IMR-90 (cell line): ENCODE measurements at regions not wholly inside any gene's neighbourhood (a gene's known extent, or its start where the extent isn't known, plus 50 kb on each side); places are given as distances from the start of the nearest gene placed in this dataset.

Experiments used
- ATAC-seq: fragments of 200-7000 bp; cut with Tn5 transposase; 2 replicates; pipeline ENCODE4 v1.9.1; 2020; ENCODE audit warnings: low read depth, mild to moderate bottlenecking, moderate library complexity
- BruUV-seq: library from RNA; stranded (reverse); fragments of 400-500 nt; replicated peaks from 2 replicates; lab custom pipeline; 2021; lab: Mats Ljungman, UMichigan
- CTCF ChIA-PET: fragments of 300-600 bp; formaldehyde crosslinking; extraction: SDS; loops from one replicate; lab custom pipeline; 2021; ENCODE audit warnings: antibody characterized with exemption; lab: Yijun Ruan, JAX
- POLR2A ChIA-PET: fragments of 300-600 bp; sonication (Branson Sonifier 250); formaldehyde crosslinking; loops from one replicate; lab custom pipeline; 2022; ENCODE audit warnings: antibody characterized with exemption; ENCODE audit not compliant: unreplicated experiment; lab: Charles Lee
- DNase-seq: peaks from one replicate; pipeline ENCODE4 v3.0.0; 2013
- H2AFZ ChIP-seq: replicated peaks from 2 replicates; pipeline ENCODE3; 2013; ENCODE audit warnings: low read length, mild to moderate bottlenecking; ENCODE audit not compliant: poor library complexity
- H2AK5ac ChIP-seq: 2 replicates; pipeline ENCODE4 v1.6.1; 2013; ENCODE audit warnings: low read depth, low read length, inconsistent platforms
- H2AK9ac ChIP-seq: replicated peaks from 2 replicates; pipeline ENCODE3; 2013; ENCODE audit warnings: mild to moderate bottlenecking, low read depth, low read length, moderate library complexity; ENCODE audit not compliant: poor library complexity
- H2BK120ac ChIP-seq: 2 replicates; pipeline ENCODE4 v1.6.1; 2013; ENCODE audit warnings: low read depth, low read length, inconsistent platforms
- H2BK15ac ChIP-seq: 3 replicates; pipeline ENCODE4 v1.6.1; 2013; ENCODE audit warnings: low read depth, low read length, inconsistent platforms
- H2BK20ac ChIP-seq: 2 replicates; pipeline ENCODE4 v1.6.1; 2013; ENCODE audit warnings: low read depth, mild to moderate bottlenecking, inconsistent platforms, low read length, moderate library complexity
- H2BK5ac ChIP-seq: 2 replicates; pipeline ENCODE4 v1.6.1; 2013; ENCODE audit warnings: mild to moderate bottlenecking, low read depth, low read length, inconsistent platforms; ENCODE audit not compliant: poor library complexity, severe bottlenecking
- H3K14ac ChIP-seq: replicated peaks from 2 replicates; pipeline ENCODE4 v1.6.1; 2013; ENCODE audit warnings: low read depth, low read length, inconsistent platforms
- H3K18ac ChIP-seq: 2 replicates; pipeline ENCODE4 v1.6.1; 2013; ENCODE audit warnings: low read depth, low read length, control low read depth
- H3K23ac ChIP-seq: 2 replicates; pipeline ENCODE4 v1.6.1; 2013; ENCODE audit warnings: low read depth, low read length, inconsistent platforms
- H3K27ac ChIP-seq: 2 replicates; pipeline ENCODE4 v1.5.1; 2013; ENCODE audit warnings: mild to moderate bottlenecking, control low read depth, low read length; ENCODE audit not compliant: insufficient read depth
- H3K27me3 ChIP-seq: 2 replicates; pipeline ENCODE4 v1.6.1; 2013; ENCODE audit warnings: low read length; ENCODE audit not compliant: control insufficient read depth, insufficient read depth
- H3K36me3 ChIP-seq: 2 replicates; pipeline ENCODE4 v1.6.1; 2013; ENCODE audit warnings: low read length, mixed read lengths; ENCODE audit not compliant: control insufficient read depth, insufficient read depth
- H3K4ac ChIP-seq: 2 replicates; pipeline ENCODE4 v1.6.1; 2013; ENCODE audit warnings: low read depth, low read length, inconsistent platforms
- H3K4me1 ChIP-seq: 2 replicates; pipeline ENCODE4 v1.6.1; 2013; ENCODE audit warnings: low read length, mixed read lengths; ENCODE audit not compliant: control insufficient read depth, insufficient read depth
- H3K4me2 ChIP-seq: 2 replicates; pipeline ENCODE4 v1.6.1; 2013; ENCODE audit warnings: low read depth, mild to moderate bottlenecking, control low read depth, low read length, moderate library complexity
- H3K4me3 ChIP-seq: 2 replicates; pipeline ENCODE4 v1.5.1; 2013; ENCODE audit warnings: low read depth, mild to moderate bottlenecking, control low read depth, low read length, moderate library complexity; ENCODE audit not compliant: insufficient read depth
- H3K56ac ChIP-seq: 2 replicates; pipeline ENCODE4 v1.6.1; 2013; ENCODE audit warnings: low read length, inconsistent platforms; ENCODE audit not compliant: insufficient read depth; ENCODE audit errors: extremely low read depth
- H3K79me1 ChIP-seq, 2 experiments: 2 replicates each; pipeline ENCODE4 v1.6.1; 2013; ENCODE audit warnings: low read length in 2 of 2, inconsistent platforms in 1 of 2, low read depth in 1 of 2
- H3K9ac ChIP-seq: 2 replicates; pipeline ENCODE4 v1.6.1; 2013; ENCODE audit warnings: low read depth, low read length, control low read depth
- H3K9me1 ChIP-seq: 2 replicates; pipeline ENCODE4 v1.6.1; 2013; ENCODE audit warnings: low read length, inconsistent platforms; ENCODE audit not compliant: insufficient read depth
- H3K9me3 ChIP-seq: 2 replicates; pipeline ENCODE4 v1.6.1; 2013; ENCODE audit warnings: low read length; ENCODE audit not compliant: control insufficient read depth, insufficient read depth
- H4K20me1 ChIP-seq: 2 replicates; pipeline ENCODE4 v1.6.1; 2013; ENCODE audit warnings: low read length, inconsistent platforms; ENCODE audit not compliant: insufficient read depth
- H4K5ac ChIP-seq: 2 replicates; pipeline ENCODE4 v1.6.1; 2013; ENCODE audit warnings: mild to moderate bottlenecking, low read depth, low read length, control low read depth
- H4K8ac ChIP-seq, 2 experiments: 2 replicates each; pipeline ENCODE4 v1.6.1; 2013; ENCODE audit warnings: low read depth in 2 of 2, low read length in 2 of 2, control low read depth in 1 of 2, inconsistent platforms in 1 of 2
- H4K91ac ChIP-seq: 2 replicates; pipeline ENCODE4 v1.6.1; 2013; ENCODE audit warnings: low read depth, low read length, inconsistent platforms; ENCODE audit not compliant: insufficient read depth
- BHLHE40 ChIP-seq: fragments of 150-350 bp; IDR thresholded peaks from 2 replicates; pipeline ENCODE4 v1.6.1; 2016; ENCODE audit warnings: mild to moderate bottlenecking, low read depth, low read length
- CEBPB ChIP-seq: IDR thresholded peaks from 2 replicates; pipeline ENCODE4 v1.6.1; 2012; ENCODE audit warnings: low read depth, low read length, improper control_type of control experiment
- CHD1 ChIP-seq: IDR thresholded peaks from 2 replicates; pipeline ENCODE4 v1.6.1; 2012; ENCODE audit warnings: low read depth, low read length, improper control_type of control experiment
- MAFK ChIP-seq: IDR thresholded peaks from 2 replicates; pipeline ENCODE4 v1.6.1; 2012; ENCODE audit warnings: low read depth, low read length, improper control_type of control experiment
- MAZ ChIP-seq: IDR thresholded peaks from 2 replicates; pipeline ENCODE4 v1.6.1; 2012; ENCODE audit warnings: low read depth, mild to moderate bottlenecking, low read length, improper control_type of control experiment, moderate library complexity, borderline replicate concordance
- MXI1 ChIP-seq: IDR thresholded peaks from 2 replicates; pipeline ENCODE4 v1.6.1; 2012; ENCODE audit warnings: low read depth, mild to moderate bottlenecking, low read length, moderate library complexity, borderline replicate concordance
- RCOR1 ChIP-seq: IDR thresholded peaks from 2 replicates; pipeline ENCODE4 v1.6.1; 2012; ENCODE audit warnings: mild to moderate bottlenecking, low read length, improper control_type of control experiment; ENCODE audit not compliant: insufficient replicate concordance
- SMC3 ChIP-seq: fragments of 150-350 bp; IDR thresholded peaks from 2 replicates; pipeline ENCODE4 v1.6.1; 2016; ENCODE audit warnings: low read depth, mild to moderate bottlenecking, antibody characterized with exemption, low read length, moderate library complexity
- WGBS, 2 experiments: methylation state at CpG; one replicate each; pipeline versions ENCODE4 v1.1.5 to v1.1.7; 2013; ENCODE audit warnings: missing lambda C conversion rate in 2 of 2; ENCODE audit not compliant: insufficient read length in 1 of 2; ENCODE audit errors: extremely low coverage in 2 of 2; 5-methylcytosine and 5-hydroxymethylcytosine counted together
- dilution Hi-C: fragments of 300-500 bp; cut with HindIII; formaldehyde crosslinking; loops from one replicate; pipeline ENCODE4 v1.14.3; 2018; ENCODE audit warnings: low sequenced_read_pairs; ENCODE audit not compliant: unreplicated experiment
- in situ Hi-C: fragments of 300-500 bp; cut with MboI; formaldehyde crosslinking; loops from 3 replicates; pipeline ENCODE4 v1.14.3; 2019; ENCODE audit warnings: low sequenced_read_pairs, inconsistent platforms, mixed read lengths
- intact Hi-C: fragments of 100-400 bp; cut with micrococcal nuclease; formaldehyde crosslinking; loops from 2 replicates; pipeline ENCODE4 v1.10.0; 2022
- TF ChIP-seq, protein P1 (sequence below): fragments of 150-350 bp; IDR thresholded peaks from 2 replicates; pipeline ENCODE4 v1.6.1; 2016; ENCODE audit warnings: low read depth, mild to moderate bottlenecking, low read length, moderate library complexity, borderline replicate concordance
- TF ChIP-seq, protein P2 (sequence below): fragments of 150-350 bp; IDR thresholded peaks from 2 replicates; pipeline ENCODE4 v1.6.1; 2017; ENCODE audit warnings: mild to moderate bottlenecking, antibody characterized with exemption, low read length, low read depth

DNA sequence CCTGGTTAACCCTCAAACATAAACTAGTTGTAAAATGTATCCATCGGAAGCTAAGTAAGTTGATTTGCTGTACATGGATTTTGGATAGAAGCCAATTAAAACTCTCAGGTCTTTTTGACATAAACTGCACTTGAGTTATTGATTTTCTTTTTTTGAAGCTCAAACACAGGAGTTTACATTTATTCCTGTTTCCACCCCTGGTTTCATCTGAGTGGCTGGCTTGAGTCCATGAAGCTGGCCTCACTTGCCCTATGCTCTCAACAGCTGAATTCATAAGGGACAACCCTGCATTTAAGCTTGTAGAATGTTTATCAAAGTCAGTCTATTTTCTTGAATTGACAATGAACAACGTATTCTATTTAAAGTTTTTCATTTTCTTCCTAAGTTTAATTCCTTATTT is 58.1 kb upstream of the PLEKHG1 start:
- H4K5ac ChIP-seq, result no peak overlapping the region
- H3K4me3 ChIP-seq, result no peak overlapping the region
- no peak overlapping the region for H3K18ac ChIP-seq
- H2AK9ac ChIP-seq, result no peak overlapping the region
- no peak overlapping the region for H2BK15ac ChIP-seq
- no peaks in the 10 kb centered on the region for H4K20me1 ChIP-seq
- H3K4me1 ChIP-seq, result no peaks in the 10 kb centered on the region
- H3K27ac ChIP-seq, result no peak overlapping the region
- H2BK5ac ChIP-seq, result no peak overlapping the region
- no peak overlapping the region for H2BK20ac ChIP-seq
- H3K9me1 ChIP-seq, result no peaks in the 10 kb centered on the region
- H3K27me3 ChIP-seq, result peaks cover 1% of the 10 kb centered on the region; the same call in 1 of the 2 replicates
- H3K23ac ChIP-seq, result no peak overlapping the region
- H3K4ac ChIP-seq, result no peak overlapping the region
- H2AFZ ChIP-seq, result no peak overlapping the region
- no peaks in the 10 kb centered on the region for H3K79me1 ChIP-seq
- no peak overlapping the region for H3K9ac ChIP-seq
- POLR2A ChIA-PET, result no interaction called here
- H2BK120ac ChIP-seq, result no peak overlapping the region
- CTCF ChIA-PET, result no interaction called here
- in situ Hi-C loops, result no loop called here
- BruUV-seq, result no TSS peak
- H3K14ac ChIP-seq, result no peak overlapping the region
- dilution Hi-C loops, result no loop called here
- ATAC-seq (no peak), DNase-seq (no peak)
- no peak overlapping the region for H2AK5ac ChIP-seq
- H3K9me3 ChIP-seq, result no peaks in the 10 kb centered on the region
- no CpG with 5 or more reads among the region's 2 CpGs for WGBS, 2 experiments
- no peaks in the 10 kb centered on the region for H3K36me3 ChIP-seq
- TF ChIP-seq BHLHE40, result no peak
- no peak for TF ChIP-seq CHD1
- TF ChIP-seq SMC3, result no peak
- no peak for TF ChIP-seq MXI1
- no peak for TF ChIP-seq RCOR1
- TF ChIP-seq, protein P1, sequence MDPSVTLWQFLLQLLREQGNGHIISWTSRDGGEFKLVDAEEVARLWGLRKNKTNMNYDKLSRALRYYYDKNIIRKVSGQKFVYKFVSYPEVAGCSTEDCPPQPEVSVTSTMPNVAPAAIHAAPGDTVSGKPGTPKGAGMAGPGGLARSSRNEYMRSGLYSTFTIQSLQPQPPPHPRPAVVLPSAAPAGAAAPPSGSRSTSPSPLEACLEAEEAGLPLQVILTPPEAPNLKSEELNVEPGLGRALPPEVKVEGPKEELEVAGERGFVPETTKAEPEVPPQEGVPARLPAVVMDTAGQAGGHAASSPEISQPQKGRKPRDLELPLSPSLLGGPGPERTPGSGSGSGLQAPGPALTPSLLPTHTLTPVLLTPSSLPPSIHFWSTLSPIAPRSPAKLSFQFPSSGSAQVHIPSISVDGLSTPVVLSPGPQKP, result no peak
- TF ChIP-seq MAFK, result no peak
- no peak for TF ChIP-seq MAZ
- TF ChIP-seq CEBPB, result no peak
- TF ChIP-seq, protein P2, sequence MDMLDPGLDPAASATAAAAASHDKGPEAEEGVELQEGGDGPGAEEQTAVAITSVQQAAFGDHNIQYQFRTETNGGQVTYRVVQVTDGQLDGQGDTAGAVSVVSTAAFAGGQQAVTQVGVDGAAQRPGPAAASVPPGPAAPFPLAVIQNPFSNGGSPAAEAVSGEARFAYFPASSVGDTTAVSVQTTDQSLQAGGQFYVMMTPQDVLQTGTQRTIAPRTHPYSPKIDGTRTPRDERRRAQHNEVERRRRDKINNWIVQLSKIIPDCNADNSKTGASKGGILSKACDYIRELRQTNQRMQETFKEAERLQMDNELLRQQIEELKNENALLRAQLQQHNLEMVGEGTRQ, result no peak
- H3K4me2 ChIP-seq, result no peak overlapping the region
- H3K56ac ChIP-seq, result no peak overlapping the region
- H4K91ac ChIP-seq, result no peak overlapping the region
- intact Hi-C loops, result no loop called here
- H4K8ac ChIP-seq, result no peak overlapping the region
